Upper lobe of left lung (tissue), 4 donors: ENCODE measurements at regions not wholly inside any gene's neighbourhood (a gene's known extent, or its start where the extent isn't known, plus 50 kb on each side); places are given as distances from the start of the nearest gene placed in this dataset.

Experiments
- POLR2A ChIP-seq, 4 donors: fragments of 450-650 bp; IDR thresholded peaks; one replicate each; pipeline ENCODE4 v1.5.1; 2016 to 2017; ENCODE audit warnings: antibody characterized with exemption in 4 of 4, mild to moderate bottlenecking in 2 of 4
- POLR2AphosphoS5 ChIP-seq, 2 donors: sonication (generic); formaldehyde crosslinking; IDR thresholded peaks; one replicate each; pipeline ENCODE4 v1.5.1; 2017; ENCODE audit warnings: antibody characterized with exemption in 2 of 2
- TF ChIP-seq, protein P1 (sequence below), 6 experiments: fragments of 450-650 bp in 4 of 6; fragments of 200-600 bp in 2 of 6; sonication (generic) in 2 of 6; IDR thresholded peaks; one replicate each; pipeline ENCODE4 v1.5.1; 2016 to 2019; ENCODE audit warnings: antibody characterized with exemption in 6 of 6

DNA sequence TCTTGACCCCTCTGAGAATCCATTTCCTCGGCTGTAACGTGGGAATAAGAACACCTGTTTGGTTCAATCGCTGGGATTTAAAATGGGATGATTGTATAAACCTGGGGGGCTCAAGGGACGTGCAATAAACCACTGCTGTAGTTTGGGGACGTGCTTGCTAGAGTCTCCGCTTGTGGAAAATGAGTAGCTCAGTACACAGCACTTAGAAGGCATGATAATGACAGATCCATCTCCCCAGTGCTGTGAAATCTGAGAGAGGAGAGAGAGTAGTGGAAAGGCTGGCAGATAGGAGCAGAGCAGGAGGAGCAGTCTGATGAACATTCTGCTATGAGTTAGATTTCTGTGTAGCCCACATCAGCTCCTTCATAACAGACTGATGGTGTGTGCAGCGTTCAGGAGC is 256.5 kb downstream of the MN1 start:
- TF ChIP-seq POLR2A (IDR thresholded peaks at IDR 0.05): no peak
- TF ChIP-seq POLR2AphosphoS5 (IDR thresholded peaks at IDR 0.05): no peak
- TF ChIP-seq, protein P1, sequence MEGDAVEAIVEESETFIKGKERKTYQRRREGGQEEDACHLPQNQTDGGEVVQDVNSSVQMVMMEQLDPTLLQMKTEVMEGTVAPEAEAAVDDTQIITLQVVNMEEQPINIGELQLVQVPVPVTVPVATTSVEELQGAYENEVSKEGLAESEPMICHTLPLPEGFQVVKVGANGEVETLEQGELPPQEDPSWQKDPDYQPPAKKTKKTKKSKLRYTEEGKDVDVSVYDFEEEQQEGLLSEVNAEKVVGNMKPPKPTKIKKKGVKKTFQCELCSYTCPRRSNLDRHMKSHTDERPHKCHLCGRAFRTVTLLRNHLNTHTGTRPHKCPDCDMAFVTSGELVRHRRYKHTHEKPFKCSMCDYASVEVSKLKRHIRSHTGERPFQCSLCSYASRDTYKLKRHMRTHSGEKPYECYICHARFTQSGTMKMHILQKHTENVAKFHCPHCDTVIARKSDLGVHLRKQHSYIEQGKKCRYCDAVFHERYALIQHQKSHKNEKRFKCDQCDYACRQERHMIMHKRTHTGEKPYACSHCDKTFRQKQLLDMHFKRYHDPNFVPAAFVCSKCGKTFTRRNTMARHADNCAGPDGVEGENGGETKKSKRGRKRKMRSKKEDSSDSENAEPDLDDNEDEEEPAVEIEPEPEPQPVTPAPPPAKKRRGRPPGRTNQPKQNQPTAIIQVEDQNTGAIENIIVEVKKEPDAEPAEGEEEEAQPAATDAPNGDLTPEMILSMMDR (IDR thresholded peaks at IDR 0.05): no peak
